ENCODE measurements at regions not wholly inside any gene's neighbourhood (a gene's known extent, or its start where the extent isn't known, plus 50 kb on each side); places are given as distances from the start of the nearest gene placed in this dataset.

GRCh38 chr13:70812481-70812880 lies 704.2 kb upstream of the KLHL1 start:
- no peaks in the 10 kb centered on the region for H3K9me3 ChIP-seq (ENCODE audit: low read length)
- TF ChIP-seq, protein P1, sequence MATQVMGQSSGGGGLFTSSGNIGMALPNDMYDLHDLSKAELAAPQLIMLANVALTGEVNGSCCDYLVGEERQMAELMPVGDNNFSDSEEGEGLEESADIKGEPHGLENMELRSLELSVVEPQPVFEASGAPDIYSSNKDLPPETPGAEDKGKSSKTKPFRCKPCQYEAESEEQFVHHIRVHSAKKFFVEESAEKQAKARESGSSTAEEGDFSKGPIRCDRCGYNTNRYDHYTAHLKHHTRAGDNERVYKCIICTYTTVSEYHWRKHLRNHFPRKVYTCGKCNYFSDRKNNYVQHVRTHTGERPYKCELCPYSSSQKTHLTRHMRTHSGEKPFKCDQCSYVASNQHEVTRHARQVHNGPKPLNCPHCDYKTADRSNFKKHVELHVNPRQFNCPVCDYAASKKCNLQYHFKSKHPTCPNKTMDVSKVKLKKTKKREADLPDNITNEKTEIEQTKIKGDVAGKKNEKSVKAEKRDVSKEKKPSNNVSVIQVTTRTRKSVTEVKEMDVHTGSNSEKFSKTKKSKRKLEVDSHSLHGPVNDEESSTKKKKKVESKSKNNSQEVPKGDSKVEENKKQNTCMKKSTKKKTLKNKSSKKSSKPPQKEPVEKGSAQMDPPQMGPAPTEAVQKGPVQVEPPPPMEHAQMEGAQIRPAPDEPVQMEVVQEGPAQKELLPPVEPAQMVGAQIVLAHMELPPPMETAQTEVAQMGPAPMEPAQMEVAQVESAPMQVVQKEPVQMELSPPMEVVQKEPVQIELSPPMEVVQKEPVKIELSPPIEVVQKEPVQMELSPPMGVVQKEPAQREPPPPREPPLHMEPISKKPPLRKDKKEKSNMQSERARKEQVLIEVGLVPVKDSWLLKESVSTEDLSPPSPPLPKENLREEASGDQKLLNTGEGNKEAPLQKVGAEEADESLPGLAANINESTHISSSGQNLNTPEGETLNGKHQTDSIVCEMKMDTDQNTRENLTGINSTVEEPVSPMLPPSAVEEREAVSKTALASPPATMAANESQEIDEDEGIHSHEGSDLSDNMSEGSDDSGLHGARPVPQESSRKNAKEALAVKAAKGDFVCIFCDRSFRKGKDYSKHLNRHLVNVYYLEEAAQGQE (IDR thresholded peaks at IDR 0.05; ENCODE audit: borderline replicate concordance): no peak
- no peak for TF ChIP-seq POLR2AphosphoS5 (IDR thresholded peaks at IDR 0.05)
- TF ChIP-seq RAD21 (conservative IDR thresholded peaks at IDR 0.05): no peak
- TF ChIP-seq TAF1 (IDR thresholded peaks at IDR 0.05; ENCODE audit: low read depth): no peak
- no peak for TF ChIP-seq EZH2 (IDR thresholded peaks at IDR 0.05; ENCODE audit: borderline replicate concordance, insufficient read depth, low read length, poor library complexity, severe bottlenecking)
- TF ChIP-seq EP300 (conservative IDR thresholded peaks at IDR 0.05; ENCODE audit: poor library complexity, severe bottlenecking): no peak
- TF ChIP-seq SMC3 (conservative IDR thresholded peaks at IDR 0.05; ENCODE audit: poor library complexity): no peak
- TF ChIP-seq MXI1 (conservative IDR thresholded peaks at IDR 0.05; ENCODE audit: poor library complexity, severe bottlenecking): no peak
- TF ChIP-seq, protein P2, sequence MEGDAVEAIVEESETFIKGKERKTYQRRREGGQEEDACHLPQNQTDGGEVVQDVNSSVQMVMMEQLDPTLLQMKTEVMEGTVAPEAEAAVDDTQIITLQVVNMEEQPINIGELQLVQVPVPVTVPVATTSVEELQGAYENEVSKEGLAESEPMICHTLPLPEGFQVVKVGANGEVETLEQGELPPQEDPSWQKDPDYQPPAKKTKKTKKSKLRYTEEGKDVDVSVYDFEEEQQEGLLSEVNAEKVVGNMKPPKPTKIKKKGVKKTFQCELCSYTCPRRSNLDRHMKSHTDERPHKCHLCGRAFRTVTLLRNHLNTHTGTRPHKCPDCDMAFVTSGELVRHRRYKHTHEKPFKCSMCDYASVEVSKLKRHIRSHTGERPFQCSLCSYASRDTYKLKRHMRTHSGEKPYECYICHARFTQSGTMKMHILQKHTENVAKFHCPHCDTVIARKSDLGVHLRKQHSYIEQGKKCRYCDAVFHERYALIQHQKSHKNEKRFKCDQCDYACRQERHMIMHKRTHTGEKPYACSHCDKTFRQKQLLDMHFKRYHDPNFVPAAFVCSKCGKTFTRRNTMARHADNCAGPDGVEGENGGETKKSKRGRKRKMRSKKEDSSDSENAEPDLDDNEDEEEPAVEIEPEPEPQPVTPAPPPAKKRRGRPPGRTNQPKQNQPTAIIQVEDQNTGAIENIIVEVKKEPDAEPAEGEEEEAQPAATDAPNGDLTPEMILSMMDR (IDR thresholded peaks at IDR 0.05; ENCODE audit: poor library complexity, severe bottlenecking): no peak
- H3K4me3 ChIP-seq (ENCODE audit: low read length): no peak overlapping the region

DNA sequence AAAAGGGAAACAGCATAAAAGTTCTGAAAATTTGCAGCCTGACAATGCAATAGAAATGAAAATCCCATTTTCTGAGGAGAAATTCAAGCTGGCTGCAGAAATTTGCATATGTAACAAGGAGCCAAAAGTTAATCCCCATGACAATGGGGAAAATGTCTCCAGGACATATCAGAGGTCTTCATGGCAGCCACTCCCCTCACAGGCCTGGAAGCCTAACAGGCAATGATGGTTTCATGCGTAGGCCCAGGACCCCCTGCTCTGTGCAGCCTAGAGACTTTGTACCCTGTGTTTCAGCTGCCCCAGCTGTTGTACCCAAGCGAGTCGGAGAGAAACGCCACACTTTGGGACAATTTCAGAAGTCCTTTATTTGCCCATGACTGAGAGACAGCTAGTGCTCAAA lies 701.3 kb upstream of the KLHL1 start:
- no peaks in the 10 kb centered on the region for H3K9me3 ChIP-seq (ENCODE audit: low read length)
- no peaks in the 10 kb centered on the region for H3K9me2 ChIP-seq (ENCODE audit: insufficient read depth, low read length)
- no peak overlapping the region for H3K9ac ChIP-seq (ENCODE audit: low read length)
- no peak overlapping the region for H3K27ac ChIP-seq (ENCODE audit: low read length)
- no peak overlapping the region for H3K4me3 ChIP-seq (ENCODE audit: low read length)
- no peaks in the 10 kb centered on the region for H3K36me3 ChIP-seq (ENCODE audit: insufficient read depth, low read length)
- no peaks in the 10 kb centered on the region for H4K20me1 ChIP-seq (ENCODE audit: insufficient read depth)
- no peak for TF ChIP-seq POLR2AphosphoS5 (IDR thresholded peaks at IDR 0.05)
- no peak for TF ChIP-seq TAF1 (IDR thresholded peaks at IDR 0.05; ENCODE audit: low read depth)
- TF ChIP-seq, protein P2 (IDR thresholded peaks at IDR 0.05; ENCODE audit: poor library complexity, severe bottlenecking): no peak
- TF ChIP-seq EP300 (conservative IDR thresholded peaks at IDR 0.05; ENCODE audit: poor library complexity, severe bottlenecking): no peak
- TF ChIP-seq EZH2 (IDR thresholded peaks at IDR 0.05; ENCODE audit: borderline replicate concordance, insufficient read depth, low read length, poor library complexity, severe bottlenecking): no peak
- TF ChIP-seq, protein P1 (IDR thresholded peaks at IDR 0.05; ENCODE audit: borderline replicate concordance): no peak
- TF ChIP-seq MXI1 (conservative IDR thresholded peaks at IDR 0.05; ENCODE audit: poor library complexity, severe bottlenecking): no peak
- TF ChIP-seq SMC3 (conservative IDR thresholded peaks at IDR 0.05; ENCODE audit: poor library complexity): no peak
- TF ChIP-seq RAD21 (conservative IDR thresholded peaks at IDR 0.05): no peak
- no peaks in the 10 kb centered on the region for H3K27me3 ChIP-seq (ENCODE audit: insufficient read depth, low read depth, low read length)
- H2AFZ ChIP-seq (ENCODE audit: low read depth, low read length): no peak overlapping the region
- no peak overlapping the region for H3K4me2 ChIP-seq (ENCODE audit: low read length)
- no peaks in the 10 kb centered on the region for H3F3A ChIP-seq (ENCODE audit: insufficient read depth, low read length, poor library complexity, severe bottlenecking)
- no peaks in the 10 kb centered on the region for H3K79me2 ChIP-seq (replicated peaks; ENCODE audit: insufficient read depth, low read length)

More at GRCh38 chr13:70812481-70812880, 704.2 kb upstream of the KLHL1 start:
- no peak overlapping the region for H3K9ac ChIP-seq (ENCODE audit: low read length)
- no peaks in the 10 kb centered on the region for H3K27me3 ChIP-seq (ENCODE audit: insufficient read depth, low read depth, low read length)
- no peaks in the 10 kb centered on the region for H4K20me1 ChIP-seq (ENCODE audit: insufficient read depth)
- no peaks in the 10 kb centered on the region for H3K9me2 ChIP-seq (ENCODE audit: insufficient read depth, low read length)
- no peak overlapping the region for H3K27ac ChIP-seq (ENCODE audit: low read length)
- H2AFZ ChIP-seq (ENCODE audit: low read depth, low read length): no peak overlapping the region
- no peaks in the 10 kb centered on the region for H3F3A ChIP-seq (ENCODE audit: insufficient read depth, low read length, poor library complexity, severe bottlenecking)
- no peaks in the 10 kb centered on the region for H3K36me3 ChIP-seq (ENCODE audit: insufficient read depth, low read length)
- H3K4me2 ChIP-seq (ENCODE audit: low read length): no peak overlapping the region
- no peaks in the 10 kb centered on the region for H3K79me2 ChIP-seq (replicated peaks; ENCODE audit: insufficient read depth, low read length)

All from neural cell (in vitro differentiated cells).